Erythroblast (primary cell): ENCODE measurements at regions not wholly inside any gene's neighbourhood (a gene's known extent, or its start where the extent isn't known, plus 50 kb on each side); places are given as distances from the start of the nearest gene placed in this dataset.
"Not testable (repeated sequence)": the region's sequence is repeated elsewhere in the genome, so short reads cannot be mapped to it uniquely, and the experiment has no call there.

Experiments used
- DNase-seq, 2 experiments: peaks; one replicate each; lab custom pipeline; 2025; lab: John Stamatoyannopoulos, UW
- GATA1 ChIP-seq: IDR thresholded peaks from 2 replicates; pipeline ENCODE4 v1.6.1; 2011; ENCODE audit warnings: low read depth, mild to moderate bottlenecking, control low read depth, low read length, moderate library complexity
- POLR2A ChIP-seq: IDR thresholded peaks from 2 replicates; pipeline ENCODE4 v1.6.1; 2011; ENCODE audit warnings: mild to moderate bottlenecking, low read length

DNA sequence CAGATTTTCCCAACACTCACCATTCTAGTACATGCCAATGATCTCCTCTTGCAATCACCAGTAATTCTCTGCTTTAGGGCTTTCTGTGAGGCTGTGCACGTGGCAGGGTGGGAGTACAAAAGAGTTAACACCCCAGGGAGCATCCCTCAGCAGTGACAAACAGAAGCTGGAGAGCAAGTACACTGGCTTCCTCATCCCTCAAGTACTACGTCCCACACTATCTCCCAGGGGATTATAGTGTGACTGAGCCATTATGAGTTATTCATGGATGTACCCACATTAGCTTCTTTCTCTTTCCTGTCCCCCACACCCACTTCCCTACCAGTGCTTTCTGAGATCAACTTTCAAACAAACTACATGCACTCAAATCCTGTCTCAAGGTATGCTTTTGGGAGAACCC, 1216.5 kb upstream of the AUTS2 start:
- no peak for DNase-seq
- no peak for TF ChIP-seq POLR2A
- no peak for TF ChIP-seq GATA1

DNA sequence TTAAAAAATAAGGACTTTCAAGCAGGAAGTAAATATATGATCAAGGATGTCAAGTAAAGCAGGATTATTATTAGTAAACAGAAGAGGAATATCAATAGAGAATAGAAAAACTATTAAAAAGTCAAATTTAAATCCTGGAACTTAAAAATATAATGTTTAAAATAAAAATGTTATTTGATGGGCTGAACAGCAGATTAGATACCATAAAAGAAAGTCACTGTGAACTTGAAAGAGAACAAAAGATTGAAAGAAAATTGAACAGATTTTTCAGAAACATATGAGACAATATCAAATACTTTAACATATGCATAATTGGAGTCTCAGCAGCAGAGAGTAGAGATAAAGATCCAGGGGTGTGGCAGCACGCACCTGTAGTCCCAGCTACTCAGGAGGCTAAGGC, 1213.7 kb upstream of the AUTS2 start:
- TF ChIP-seq GATA1: no peak
- TF ChIP-seq POLR2A: no peak
- no peak for DNase-seq

DNA sequence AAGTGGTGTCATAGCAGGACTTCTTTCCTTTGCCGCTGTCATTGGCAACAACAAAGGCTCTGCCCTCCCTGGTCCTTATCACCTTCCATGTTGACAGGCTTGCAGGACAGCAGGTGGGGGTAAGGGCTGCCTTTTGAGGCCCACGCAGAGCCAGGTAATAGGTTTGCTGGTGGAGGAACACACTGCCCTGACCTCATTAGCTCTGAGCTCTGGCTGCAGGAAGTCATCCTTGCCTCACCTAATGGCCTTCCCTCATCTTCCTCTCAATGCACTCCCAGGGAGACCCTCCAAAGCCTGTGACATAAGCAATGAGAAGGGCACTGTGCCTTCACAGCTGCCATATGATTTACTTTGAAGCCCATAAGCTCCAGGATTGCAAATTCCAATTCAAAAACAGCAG, 1205.2 kb upstream of the AUTS2 start:
- TF ChIP-seq POLR2A: no peak
- TF ChIP-seq GATA1: no peak
- DNase-seq: no peak

DNA sequence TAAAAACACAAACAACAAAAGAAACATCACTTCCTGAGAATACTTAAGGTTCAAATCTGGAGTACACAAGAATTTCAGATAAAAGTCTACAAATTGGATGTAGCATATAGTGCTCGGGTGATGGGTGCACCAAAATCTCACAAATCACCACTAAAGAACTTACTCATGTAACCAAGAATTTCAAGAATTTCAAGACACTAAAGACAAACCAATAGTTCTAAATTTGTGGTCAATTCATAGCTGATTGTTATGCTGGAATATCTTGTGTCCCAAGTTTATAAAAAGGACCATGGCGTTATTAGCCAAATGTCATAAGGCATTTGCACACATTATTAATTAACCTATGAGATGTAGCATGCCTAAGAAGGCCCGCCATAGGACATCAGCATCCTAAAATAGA, 1204.1 kb upstream of the AUTS2 start:
- no peak for DNase-seq
- TF ChIP-seq POLR2A (no peak), GATA1 (no peak)

DNA sequence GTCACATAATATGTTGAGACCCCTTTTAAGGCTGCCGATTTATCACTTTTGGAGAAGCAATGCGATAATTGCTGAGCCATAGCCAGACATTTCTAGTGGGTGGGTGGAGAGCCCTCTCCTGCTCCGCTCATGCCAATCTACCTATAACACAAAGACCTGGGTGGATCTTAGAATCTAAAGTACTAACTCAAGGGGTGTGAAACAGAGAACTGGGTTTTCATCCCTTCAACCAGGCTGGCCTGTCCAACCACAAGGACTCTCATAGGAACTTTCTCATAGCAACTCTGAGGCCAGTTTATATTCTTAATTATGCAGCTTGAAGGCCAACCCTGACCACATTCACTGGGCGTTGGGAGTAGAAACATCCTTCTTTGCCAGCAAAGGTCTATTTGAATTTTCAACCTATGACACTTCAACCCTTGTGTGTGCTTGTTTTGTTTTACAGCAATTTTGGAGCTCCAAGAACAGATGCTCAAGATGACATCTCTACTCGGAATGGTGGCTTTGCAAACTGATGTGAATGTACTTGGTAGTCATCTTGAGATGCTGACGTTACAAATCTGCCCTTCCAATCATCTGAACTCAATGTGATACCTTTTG, 1198.2 kb upstream of the AUTS2 start:
- DNase-seq: no peak
- TF ChIP-seq GATA1: no peak
- no peak for TF ChIP-seq POLR2A

DNA sequence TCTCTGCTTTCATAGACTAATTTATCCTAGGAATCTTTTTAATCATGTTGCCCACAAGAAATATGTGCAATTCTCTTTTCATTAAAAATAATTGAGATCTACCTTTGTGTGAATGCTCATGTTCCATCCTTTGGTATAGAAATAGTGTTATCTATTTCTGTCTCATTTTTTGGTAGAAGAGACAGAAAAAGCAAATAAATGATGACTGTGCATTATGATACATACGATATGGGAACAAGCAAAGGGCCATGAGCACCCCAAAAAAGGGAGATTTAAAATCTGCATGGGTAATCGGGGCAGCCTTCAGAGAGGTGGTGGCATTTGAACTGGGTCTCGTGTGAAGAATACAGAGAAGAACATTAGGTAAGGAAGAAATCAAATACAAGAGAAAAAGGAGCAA, 1197.5 kb upstream of the AUTS2 start:
- TF ChIP-seq GATA1: no peak
- TF ChIP-seq POLR2A: no peak
- no peak for DNase-seq

DNA sequence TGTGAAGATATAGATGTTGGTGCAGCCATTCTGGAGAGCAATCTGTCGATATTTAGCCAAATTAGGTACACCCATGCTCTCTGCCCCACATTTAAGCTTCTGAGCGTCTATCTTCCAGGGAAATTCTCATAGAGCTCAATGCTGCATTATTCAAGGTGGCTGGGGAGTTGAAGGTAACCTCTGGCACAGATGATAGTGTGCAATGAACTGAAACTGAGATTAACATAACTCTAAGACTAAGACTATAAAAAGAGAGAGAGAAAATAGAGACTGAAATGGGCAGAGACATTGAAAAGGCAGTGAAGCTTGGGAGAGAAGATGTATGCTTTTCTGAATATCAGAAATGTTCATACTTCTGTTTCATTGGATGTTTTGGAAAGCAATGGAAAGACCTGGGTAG, 1197.0 kb upstream of the AUTS2 start:
- no peak for TF ChIP-seq POLR2A
- TF ChIP-seq GATA1: no peak

DNA sequence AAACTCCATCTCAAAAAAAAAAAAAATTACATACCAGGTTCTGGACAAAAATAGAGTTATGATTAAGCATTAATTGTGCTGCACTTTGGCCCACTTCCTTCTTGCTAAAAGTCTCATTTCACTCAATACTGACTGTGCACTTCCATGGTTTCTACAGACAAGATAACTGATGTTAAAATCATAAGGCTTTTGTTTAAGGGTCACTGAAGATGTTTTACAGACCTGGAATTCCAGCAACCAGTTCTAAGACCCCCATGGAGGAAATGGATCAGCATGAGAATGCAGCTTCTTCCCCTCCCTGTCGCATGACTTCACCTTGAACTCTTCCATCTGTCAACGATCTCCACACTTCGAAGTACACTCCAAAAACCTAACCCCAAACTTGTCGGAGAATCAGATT, 1191.8 kb upstream of the AUTS2 start:
- no peak for TF ChIP-seq GATA1
- TF ChIP-seq POLR2A: no peak
- DNase-seq: no peak

More for the DNA sequence above, 1197.0 kb upstream of the AUTS2 start:
- DNase-seq: no peak

DNA sequence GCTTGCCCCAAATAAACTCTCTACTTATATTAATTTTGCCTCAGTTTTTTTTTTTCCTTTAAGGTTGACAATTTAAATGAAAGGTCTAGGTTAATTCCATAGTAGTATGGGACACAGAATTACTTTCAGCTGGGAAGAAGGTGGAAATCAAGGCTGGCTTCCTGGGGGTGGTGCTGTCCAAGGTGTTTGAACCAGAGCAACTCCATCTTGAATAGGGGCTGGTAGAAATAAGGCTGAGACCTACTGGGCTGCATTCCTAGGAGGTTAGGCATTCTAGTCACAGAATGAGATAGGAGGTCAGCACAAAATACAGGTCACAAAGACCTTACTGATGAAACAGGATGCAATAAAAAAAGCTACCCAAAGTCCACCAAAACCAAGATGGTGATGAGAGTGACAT, 1190.8 kb upstream of the AUTS2 start:
- no peak for TF ChIP-seq POLR2A
- TF ChIP-seq GATA1: no peak
- DNase-seq: no peak

DNA sequence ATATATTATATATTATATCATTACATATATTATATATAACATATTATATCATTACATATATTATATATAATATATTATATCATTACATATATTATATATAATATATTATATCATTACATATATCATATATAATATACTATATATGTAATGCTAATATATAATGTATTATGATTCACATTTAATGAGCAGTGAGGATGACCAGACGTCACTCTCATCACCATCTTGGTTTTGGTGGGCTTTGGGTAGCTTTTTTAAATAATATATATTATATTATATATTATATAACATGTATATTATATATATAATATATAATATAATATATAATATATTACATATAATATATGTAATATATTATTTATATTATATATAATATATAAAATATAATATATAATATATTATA, 1189.4 kb upstream of the AUTS2 start:
- DNase-seq: no peak

DNA sequence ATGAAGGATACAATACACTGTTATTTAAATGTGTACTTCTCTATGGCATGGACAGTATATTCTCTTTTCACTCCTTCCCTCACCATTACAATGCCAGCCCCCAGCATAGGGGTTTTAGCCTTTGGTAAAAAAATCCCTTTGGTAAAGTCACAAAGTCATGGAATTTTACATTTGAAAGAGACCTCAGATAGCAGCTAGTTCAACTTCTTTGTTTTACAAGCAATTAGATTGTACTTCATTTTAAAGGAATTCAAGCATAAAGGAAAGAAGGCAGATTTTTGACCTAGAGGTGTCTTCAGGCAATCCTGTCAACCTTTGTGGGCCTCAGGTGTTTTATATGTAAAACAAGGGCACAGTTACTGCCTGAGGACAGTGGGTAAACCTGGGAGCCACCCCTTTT, 1188.4 kb upstream of the AUTS2 start:
- no peak for DNase-seq
- TF ChIP-seq GATA1: no peak
- no peak for TF ChIP-seq POLR2A

More for the DNA sequence above, 1189.4 kb upstream of the AUTS2 start:
- TF ChIP-seq POLR2A (no peak), GATA1 (no peak)

DNA sequence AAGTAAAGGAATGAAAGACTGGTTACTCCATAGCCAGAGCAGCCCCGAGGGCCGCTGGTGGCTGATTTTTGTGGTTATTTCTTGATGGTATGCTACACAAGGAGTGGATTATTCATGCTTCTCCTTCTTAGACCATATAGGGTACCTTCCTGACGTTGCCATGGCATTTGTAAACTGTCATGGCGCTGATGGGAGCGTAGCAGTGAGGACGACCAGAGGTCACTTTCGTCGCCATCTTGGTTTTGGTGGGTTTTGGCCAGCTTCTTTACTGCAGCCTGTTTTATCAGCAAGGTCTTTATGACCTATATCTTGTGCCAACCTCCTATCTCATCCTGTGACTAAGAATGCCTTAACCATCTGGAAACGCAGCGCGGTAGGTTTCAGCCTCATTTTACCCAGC, 1187.6 kb upstream of the AUTS2 start:
- DNase-seq: not testable (repeated sequence)

DNA sequence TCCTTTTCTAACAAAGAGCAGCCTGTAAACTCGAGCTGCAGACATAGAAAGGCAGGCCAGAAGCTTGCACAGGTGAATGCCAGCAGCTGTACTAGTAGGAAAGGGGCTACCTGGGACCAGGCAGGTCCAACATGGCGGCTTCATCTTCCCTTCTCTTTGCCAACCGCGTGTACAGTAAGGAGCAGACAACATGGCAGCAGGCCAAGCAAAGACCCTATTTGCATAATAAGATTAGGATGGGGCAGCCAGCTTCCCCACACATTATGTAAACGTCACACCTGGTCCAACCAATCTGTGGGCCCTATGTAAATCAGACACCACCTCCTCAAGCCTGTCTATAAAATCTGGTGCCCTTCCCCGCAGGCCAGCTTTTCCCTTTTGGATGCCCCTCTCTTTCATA, 1186.5 kb upstream of the AUTS2 start:
- no peak for DNase-seq
- no peak for TF ChIP-seq POLR2A
- TF ChIP-seq GATA1: no peak

DNA sequence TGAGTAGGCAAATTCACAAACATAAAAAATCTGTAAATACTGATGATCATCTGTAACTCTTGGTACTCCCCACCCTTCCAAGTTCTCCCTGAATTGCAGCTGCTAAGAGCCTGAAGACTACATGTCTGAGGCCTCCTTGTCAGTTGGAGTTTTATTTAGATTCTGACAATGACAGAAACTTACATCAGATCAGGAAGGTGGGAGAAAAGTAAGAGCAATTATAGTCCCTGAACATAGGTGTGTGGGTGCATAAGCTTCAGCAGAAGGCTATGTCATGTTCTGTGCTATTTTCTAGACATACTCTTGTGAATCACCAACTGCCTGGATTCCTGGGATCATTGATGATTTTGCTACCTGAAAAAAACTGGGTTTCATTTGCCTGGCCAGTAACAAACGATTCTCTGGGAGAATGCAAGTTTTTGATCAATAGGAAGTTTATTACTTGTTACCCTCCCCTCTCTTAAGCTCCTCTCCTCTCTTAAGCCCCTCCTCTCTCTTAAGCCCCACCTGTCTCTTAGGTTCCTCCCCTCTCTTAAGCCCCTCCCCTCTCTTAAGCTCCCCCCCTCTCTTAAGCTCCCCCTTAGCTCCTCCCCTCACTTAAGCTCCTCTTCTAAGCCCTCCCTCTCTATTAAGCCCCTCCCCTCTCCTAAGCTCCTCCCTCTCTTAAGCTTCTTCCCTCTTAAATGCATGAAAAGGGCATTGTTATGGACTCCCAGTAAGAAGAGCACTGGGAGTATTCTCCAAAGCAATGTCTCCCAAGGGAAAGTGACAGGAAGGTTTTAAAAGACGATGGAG, 1183.4 kb upstream of the AUTS2 start:
- DNase-seq: peak in 1 of 2 experiments; percentile 2
- TF ChIP-seq GATA1 (no peak), POLR2A (no peak)

DNA sequence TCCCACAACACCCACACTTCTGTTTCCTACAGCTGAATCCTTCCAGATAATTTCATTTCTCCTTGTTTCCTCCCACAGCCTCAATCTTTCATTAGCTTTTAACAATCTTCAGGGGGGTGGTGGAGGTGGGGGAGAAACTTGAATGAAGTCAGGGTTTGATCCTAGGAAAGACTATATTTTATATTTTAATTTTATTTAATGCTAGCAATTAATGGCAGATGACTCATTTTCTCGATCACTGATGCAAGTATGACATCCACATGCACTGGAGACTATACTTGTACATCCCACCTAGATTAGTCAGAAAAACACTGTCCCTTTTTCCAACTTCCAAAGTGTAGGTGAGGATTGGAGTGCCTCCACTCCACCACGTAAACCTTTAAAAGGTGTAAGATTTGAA, 1181.3 kb upstream of the AUTS2 start:
- TF ChIP-seq POLR2A (no peak), GATA1 (no peak)
- DNase-seq: no peak

DNA sequence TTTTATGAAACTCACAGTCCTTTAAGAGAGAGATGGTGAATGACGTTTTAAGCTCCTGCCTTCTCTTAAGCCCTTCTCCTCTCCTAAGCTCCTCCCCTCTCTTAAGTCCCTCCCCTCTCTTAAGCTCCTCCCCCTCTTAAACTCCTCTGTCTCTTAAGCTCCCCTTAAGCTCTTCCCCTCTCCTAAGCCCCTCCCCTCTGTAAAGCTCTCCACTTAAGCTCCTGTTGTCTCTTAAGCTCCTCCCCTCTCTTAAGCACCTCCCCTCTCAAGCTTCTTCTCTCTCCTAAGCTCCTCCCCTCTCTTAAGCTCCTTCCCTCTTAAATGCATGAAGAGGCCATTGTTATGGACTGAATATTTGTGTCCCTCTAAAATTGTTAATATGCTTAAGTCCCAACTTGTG, 1180.6 kb upstream of the AUTS2 start:
- DNase-seq: peak in 1 of 2 experiments; percentile 8
- no peak for TF ChIP-seq POLR2A
- no peak for TF ChIP-seq GATA1
